CD4-positive, alpha-beta T cell (primary cell): ENCODE measurements at regions not wholly inside any gene's neighbourhood (a gene's known extent, or its start where the extent isn't known, plus 50 kb on each side); places are given as distances from the start of the nearest gene placed in this dataset.
"Not testable (repeated sequence)": the region's sequence is repeated elsewhere in the genome, so short reads cannot be mapped to it uniquely, and the experiment has no call there.

Experiments
- ATAC-seq: fragments of 200-7000 bp; cut with Tn5 transposase; one replicate; pipeline ENCODE4 v1.10.0; 2022; ENCODE audit warnings: mild to moderate bottlenecking; ENCODE audit not compliant: poor library complexity
- CTCF ChIA-PET: fragments of 350-600 bp; sonication (Branson Sonifier 250); formaldehyde crosslinking; loops from one replicate; lab custom pipeline; 2021; ENCODE audit warnings: antibody characterized with exemption, inconsistent platforms; lab: Charles Lee
- POLR2A ChIA-PET: fragments of 350-600 bp; sonication (Branson Sonifier 250); formaldehyde crosslinking; loops from one replicate; lab custom pipeline; 2021; ENCODE audit warnings: antibody characterized with exemption, inconsistent platforms; lab: Charles Lee
- DNase-seq, 14 experiments: peaks; one replicate each; pipeline ENCODE4 v3.0.0-alpha.2; 2013 to 2020; ENCODE audit warnings: mixed read lengths in 2 of 14
- H3K27ac ChIP-seq, 2 donors: one replicate each; pipeline versions ENCODE4 v1.5.1 to v1.7.0; 2013; ENCODE audit warnings: low read length in 2 of 2, low read depth in 1 of 2, mild to moderate bottlenecking in 1 of 2
- H3K27me3 ChIP-seq, 2 experiments: 1 replicate in 1 of 2; 2 replicates in 1 of 2; pipeline versions ENCODE4 v1.6.1 to v1.7.0; 2013; ENCODE audit warnings: low read length in 2 of 2, control low read depth in 1 of 2, mild to moderate bottlenecking in 1 of 2, moderate library complexity in 1 of 2; ENCODE audit not compliant: insufficient read depth in 2 of 2, control insufficient read depth in 1 of 2
- H3K36me3 ChIP-seq: one replicate; pipeline ENCODE4 v1.6.1; 2013; ENCODE audit warnings: low read length, control low read depth; ENCODE audit not compliant: insufficient read depth
- H3K4me1 ChIP-seq: one replicate; pipeline ENCODE4 v1.6.1; 2013; ENCODE audit warnings: low read length, control low read depth; ENCODE audit not compliant: insufficient read depth
- H3K4me3 ChIP-seq: one replicate; pipeline ENCODE4 v1.5.1; 2013; ENCODE audit warnings: mild to moderate bottlenecking, low read length, moderate library complexity
- H3K9me3 ChIP-seq, 2 experiments: 1 replicate in 1 of 2; 2 replicates in 1 of 2; pipeline versions ENCODE4 v1.6.1 to v1.7.0; 2013; ENCODE audit warnings: low read length in 2 of 2, mild to moderate bottlenecking in 2 of 2, control low read depth in 1 of 2, moderate library complexity in 1 of 2; ENCODE audit not compliant: control insufficient read depth in 1 of 2, insufficient read depth in 1 of 2
- H3K27ac Mint-ChIP-seq: one replicate; pipeline ENCODE4 v1.8.0; 2020; ENCODE audit warnings: mixed read lengths
- H3K27me3 Mint-ChIP-seq: one replicate; pipeline ENCODE4 v1.8.0; 2021; ENCODE audit warnings: mixed read lengths
- H3K36me3 Mint-ChIP-seq: one replicate; pipeline ENCODE4 v1.8.0; 2021; ENCODE audit warnings: low read depth, mixed read lengths
- H3K4me1 Mint-ChIP-seq: one replicate; pipeline ENCODE4 v1.8.0; 2021; ENCODE audit warnings: low read depth, mixed read lengths
- H3K4me3 Mint-ChIP-seq: one replicate; pipeline ENCODE4 v1.8.0; 2020; ENCODE audit warnings: mild to moderate bottlenecking, mixed read lengths
- H3K9me3 Mint-ChIP-seq: one replicate; pipeline ENCODE4 v1.8.0; 2020; ENCODE audit warnings: mixed read lengths
- CTCF ChIP-seq: fragments of 200-600 bp; IDR thresholded peaks from one replicate; pipeline ENCODE4 v1.8.0; 2022; ENCODE audit warnings: antibody characterized with exemption, mild to moderate bottlenecking
- intact Hi-C, 2 experiments: fragments of 100-400 bp; cut with DNase I in 1 of 2; cut with micrococcal nuclease in 1 of 2; formaldehyde crosslinking; loops; one replicate each; pipeline versions ENCODE4 v1.15.1 to v1.9.0; 2023 to 2025; cut with DNase I, micrococcal nuclease

GRCh38 chr5:99471178-99471577 is 542.4 kb upstream of the CHD1 start:
- H3K36me3 ChIP-seq, DNase-seq, intact Hi-C loops, H3K4me1 ChIP-seq, POLR2A ChIA-PET, H3K9me3 ChIP-seq, H3K4me1 Mint-ChIP-seq, H3K27ac Mint-ChIP-seq, H3K9me3 Mint-ChIP-seq, CTCF ChIA-PET, H3K4me3 ChIP-seq, H3K27me3 Mint-ChIP-seq, H3K4me3 Mint-ChIP-seq, H3K27me3 ChIP-seq, H3K36me3 Mint-ChIP-seq, ATAC-seq, H3K27ac ChIP-seq: not testable (repeated sequence)

- CTCF ChIA-PET, H3K4me1 ChIP-seq, H3K4me3 ChIP-seq, H3K27me3 Mint-ChIP-seq, H3K27ac Mint-ChIP-seq, H3K36me3 ChIP-seq, H3K9me3 Mint-ChIP-seq, DNase-seq, intact Hi-C loops, H3K27ac ChIP-seq, H3K27me3 ChIP-seq, H3K4me3 Mint-ChIP-seq, H3K4me1 Mint-ChIP-seq, POLR2A ChIA-PET, H3K36me3 Mint-ChIP-seq, ATAC-seq, H3K9me3 ChIP-seq: not testable (repeated sequence)
Measured at GRCh38 chr5:99470636-99471035, 541.8 kb upstream of the CHD1 start.

GRCh38 chr5:99460701-99461100 is 531.9 kb upstream of the CHD1 start:
- H3K36me3 ChIP-seq, result no peaks in the 10 kb centered on the region
- Mint-ChIP-seq H3K36me3 (no peaks in the 10 kb centered on the region), H3K4me3 (no peak overlapping the region), H3K27me3 (no peaks in the 10 kb centered on the region), H3K9me3 (peaks cover 6% of the 10 kb centered on the region), H3K4me1 (no peaks in the 10 kb centered on the region), H3K27ac (no peak overlapping the region)
- H3K27ac ChIP-seq, result no peak overlapping the region
- TF ChIP-seq CTCF, result no peak
- POLR2A ChIA-PET, result no interaction called here
- intact Hi-C loops, result no loop called here
- no peak overlapping the region for H3K4me3 ChIP-seq
- H3K4me1 ChIP-seq, result no peaks in the 10 kb centered on the region
- no peak for ATAC-seq
- CTCF ChIA-PET, result no interaction called here
- no peaks in the 10 kb centered on the region for H3K27me3 ChIP-seq
- H3K9me3 ChIP-seq, result no peaks in the 10 kb centered on the region
- DNase-seq, result no peak

- CTCF ChIA-PET, result no interaction called here
- intact Hi-C loops, result no loop called here
- DNase-seq (no peak), ATAC-seq (no peak)
- Histone ChIP-seq H3K9me3 (no peaks in the 10 kb centered on the region), H3K4me3 (no peak overlapping the region), H3K27me3 (no peaks in the 10 kb centered on the region), H3K27ac (no peak overlapping the region), H3K36me3 (no peaks in the 10 kb centered on the region), H3K4me1 (no peaks in the 10 kb centered on the region)
- no peaks in the 10 kb centered on the region for H3K4me1 Mint-ChIP-seq
- H3K27me3 Mint-ChIP-seq, result no peaks in the 10 kb centered on the region
- POLR2A ChIA-PET, result no interaction called here
- H3K27ac Mint-ChIP-seq, result no peak overlapping the region
- H3K36me3 Mint-ChIP-seq, result no peaks in the 10 kb centered on the region
- no peak for TF ChIP-seq CTCF
- H3K9me3 Mint-ChIP-seq, result peaks cover 3% of the 10 kb centered on the region
- H3K4me3 Mint-ChIP-seq, result no peak overlapping the region
Measured at GRCh38 chr5:99453196-99453595, 524.4 kb upstream of the CHD1 start.
